Mesothelial cell of epicardium (in vitro differentiated cells): ENCODE measurements at regions not wholly inside any gene's neighbourhood (a gene's known extent, or its start where the extent isn't known, plus 50 kb on each side); places are given as distances from the start of the nearest gene placed in this dataset.
"Not testable (repeated sequence)": the region's sequence is repeated elsewhere in the genome, so short reads cannot be mapped to it uniquely, and the experiment has no call there.

Source experiments
- DNase-seq, 2 experiments: peaks; one replicate each; pipeline ENCODE4 v3.0.0; 2021; ENCODE audit warnings: low spot score in 2 of 2; ENCODE audit not compliant: unreplicated experiment in 2 of 2
- H3K27ac Mint-ChIP-seq: 2 replicates; pipeline ENCODE4 v1.8.0; 2021; ENCODE audit warnings: mixed read lengths
- H3K27me3 Mint-ChIP-seq: 2 replicates; pipeline ENCODE4 v1.8.0; 2021; ENCODE audit warnings: low read depth, mixed read lengths
- H3K36me3 Mint-ChIP-seq: 2 replicates; pipeline ENCODE4 v1.8.0; 2021; ENCODE audit warnings: mixed read lengths
- H3K4me1 Mint-ChIP-seq: 2 replicates; pipeline ENCODE4 v1.8.0; 2021; ENCODE audit warnings: mixed read lengths
- H3K4me3 Mint-ChIP-seq: 2 replicates; pipeline ENCODE4 v1.8.0; 2021; ENCODE audit warnings: mild to moderate bottlenecking, moderate library complexity, mixed read lengths
- H3K9me3 Mint-ChIP-seq: 2 replicates; pipeline ENCODE4 v1.8.0; 2021; ENCODE audit warnings: mixed read lengths
- TF ChIP-seq, protein P1 (sequence below): fragments of 200-600 bp; sonication (generic); IDR thresholded peaks from one replicate; pipeline ENCODE4 v1.5.0; 2021; ENCODE audit warnings: antibody characterized with exemption; ENCODE audit not compliant: unreplicated experiment

DNA sequence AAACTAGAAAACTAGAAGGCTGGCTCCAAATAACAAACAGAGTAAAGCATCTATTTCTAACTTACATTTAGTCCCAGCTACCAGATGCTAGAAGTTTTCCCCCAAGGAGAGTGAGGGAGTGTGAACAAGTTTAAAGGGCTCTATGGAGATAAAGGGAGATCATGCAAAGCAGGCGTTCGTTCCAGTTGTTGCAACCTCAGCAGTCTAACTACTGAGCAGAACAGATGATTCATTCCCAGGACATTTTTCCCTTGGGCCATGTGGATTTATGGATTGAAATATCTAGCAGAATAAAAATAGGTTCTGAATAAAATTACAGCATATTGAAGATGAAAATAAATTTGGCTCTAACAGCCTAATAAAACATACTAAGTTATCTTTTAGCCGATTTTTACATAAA lies 154.8 kb upstream of the TTC14 start:
- H3K36me3 Mint-ChIP-seq: no peaks in the 10 kb centered on the region
- H3K4me1 Mint-ChIP-seq: no peaks in the 10 kb centered on the region
- H3K27ac Mint-ChIP-seq: no peak overlapping the region
- DNase-seq: no peak
- no peak overlapping the region for H3K4me3 Mint-ChIP-seq
- H3K27me3 Mint-ChIP-seq: no peaks in the 10 kb centered on the region
- TF ChIP-seq, protein P1, sequence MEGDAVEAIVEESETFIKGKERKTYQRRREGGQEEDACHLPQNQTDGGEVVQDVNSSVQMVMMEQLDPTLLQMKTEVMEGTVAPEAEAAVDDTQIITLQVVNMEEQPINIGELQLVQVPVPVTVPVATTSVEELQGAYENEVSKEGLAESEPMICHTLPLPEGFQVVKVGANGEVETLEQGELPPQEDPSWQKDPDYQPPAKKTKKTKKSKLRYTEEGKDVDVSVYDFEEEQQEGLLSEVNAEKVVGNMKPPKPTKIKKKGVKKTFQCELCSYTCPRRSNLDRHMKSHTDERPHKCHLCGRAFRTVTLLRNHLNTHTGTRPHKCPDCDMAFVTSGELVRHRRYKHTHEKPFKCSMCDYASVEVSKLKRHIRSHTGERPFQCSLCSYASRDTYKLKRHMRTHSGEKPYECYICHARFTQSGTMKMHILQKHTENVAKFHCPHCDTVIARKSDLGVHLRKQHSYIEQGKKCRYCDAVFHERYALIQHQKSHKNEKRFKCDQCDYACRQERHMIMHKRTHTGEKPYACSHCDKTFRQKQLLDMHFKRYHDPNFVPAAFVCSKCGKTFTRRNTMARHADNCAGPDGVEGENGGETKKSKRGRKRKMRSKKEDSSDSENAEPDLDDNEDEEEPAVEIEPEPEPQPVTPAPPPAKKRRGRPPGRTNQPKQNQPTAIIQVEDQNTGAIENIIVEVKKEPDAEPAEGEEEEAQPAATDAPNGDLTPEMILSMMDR: no peak
- H3K9me3 Mint-ChIP-seq: peaks cover 16% of the 10 kb centered on the region

DNA sequence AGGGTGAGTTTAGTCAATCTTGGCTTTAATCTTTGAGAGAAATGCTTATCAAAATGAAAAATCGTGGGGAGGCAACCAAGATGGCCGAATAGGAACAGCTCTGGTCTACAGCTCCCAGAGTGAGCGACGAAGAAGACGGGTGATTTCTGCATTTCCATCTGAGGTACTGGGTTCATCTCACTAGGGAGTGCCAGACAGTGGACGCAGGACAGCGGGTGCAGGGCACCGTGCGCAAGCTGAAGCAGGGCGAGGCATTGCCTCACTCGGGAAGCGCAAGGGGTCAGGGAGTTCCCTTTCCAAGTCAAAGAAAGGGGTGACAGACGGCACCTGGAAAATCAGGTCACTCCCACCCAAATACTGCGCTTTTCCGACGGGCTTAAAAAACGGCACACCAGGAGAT lies 153.6 kb upstream of the TTC14 start:
- H3K4me1 Mint-ChIP-seq, H3K4me3 Mint-ChIP-seq: not testable (repeated sequence)

GRCh38 chr3:180457225-180457624 lies 144.7 kb upstream of the TTC14 start:
- Mint-ChIP-seq H3K27me3 (no peaks in the 10 kb centered on the region), H3K4me1 (peaks cover 5% of the 10 kb centered on the region), H3K27ac (no peak overlapping the region), H3K9me3 (peaks cover 5% of the 10 kb centered on the region), H3K36me3 (no peaks in the 10 kb centered on the region), H3K4me3 (no peak overlapping the region)
- DNase-seq: no peak
- TF ChIP-seq, protein P1: no peak

More for the DNA sequence above, 153.6 kb upstream of the TTC14 start:
- not testable (repeated sequence) for H3K36me3 Mint-ChIP-seq, DNase-seq, H3K27ac Mint-ChIP-seq, H3K27me3 Mint-ChIP-seq
- H3K9me3 Mint-ChIP-seq: peaks cover 16% of the 10 kb centered on the region

GRCh38 chr3:180466401-180467011 lies 135.5 kb upstream of the TTC14 start:
- no peaks in the 10 kb centered on the region for H3K27me3 Mint-ChIP-seq
- H3K9me3 Mint-ChIP-seq: peaks cover 5% of the 10 kb centered on the region
- TF ChIP-seq, protein P1: no peak
- no peak overlapping the region for H3K27ac Mint-ChIP-seq
- H3K4me1 Mint-ChIP-seq: no peaks in the 10 kb centered on the region
- H3K4me3 Mint-ChIP-seq: no peak overlapping the region
- DNase-seq: no peak
- no peaks in the 10 kb centered on the region for H3K36me3 Mint-ChIP-seq

GRCh38 chr3:180467177-180467576 lies 134.8 kb upstream of the TTC14 start:
- Mint-ChIP-seq H3K36me3 (no peaks in the 10 kb centered on the region), H3K4me1 (no peaks in the 10 kb centered on the region), H3K27me3 (no peaks in the 10 kb centered on the region), H3K27ac (no peak overlapping the region), H3K4me3 (no peak overlapping the region), H3K9me3 (peaks cover 5% of the 10 kb centered on the region)
- TF ChIP-seq, protein P1: no peak
- no peak for DNase-seq

- Mint-ChIP-seq H3K36me3 (no peaks in the 10 kb centered on the region), H3K27me3 (no peaks in the 10 kb centered on the region), H3K4me1 (no peaks in the 10 kb centered on the region), H3K9me3 (no peaks in the 10 kb centered on the region), H3K4me3 (no peak overlapping the region), H3K27ac (no peak overlapping the region)
- no peak for DNase-seq
- TF ChIP-seq, protein P1: no peak
These were observed 132.8 kb upstream of the TTC14 start for GRCh38 chr3:180469149-180469548.
